HepG2 (cell line): ENCODE measurements at regions not wholly inside any gene's neighbourhood (a gene's known extent, or its start where the extent isn't known, plus 50 kb on each side); places are given as distances from the start of the nearest gene placed in this dataset.

Experiments
- ATAC-seq: fragments of 200-7000 bp; cut with Tn5 transposase; 3 replicates; pipeline ENCODE4 v1.9.1; 2020; ENCODE audit warnings: mild to moderate bottlenecking, moderate library complexity
- BruUV-seq: library from RNA; stranded (reverse); fragments of 400-500 nt; replicated peaks from 2 replicates; lab custom pipeline; 2021; lab: Mats Ljungman, UMichigan
- CTCF ChIA-PET: fragments of 300-600 bp; formaldehyde crosslinking; extraction: SDS; loops from one replicate; lab custom pipeline; 2021; ENCODE audit warnings: low total read pairs, inconsistent platforms, low intra/inter-chr PET ratio; lab: Yijun Ruan, JAX
- POLR2A ChIA-PET: fragments of 350-600 bp; sonication (Branson Sonifier 250); formaldehyde crosslinking; loops from one replicate; lab custom pipeline; 2020; ENCODE audit warnings: antibody characterized with exemption, inconsistent platforms; lab: Yijun Ruan, JAX
- DNase-seq: peaks from one replicate; pipeline ENCODE4 v3.0.0-alpha.2; 2015; ENCODE audit warnings: low spot score
- FAIRE-seq: peaks from 3 replicates; lab custom pipeline; 2011; peaks lifted over from hg19 to GRCh38; lab: Jason Lieb, UNC
- H2AFZ ChIP-seq: one replicate; pipeline ENCODE4 v1.6.1; 2011; ENCODE audit warnings: low read length, inconsistent platforms
- H3K27ac ChIP-seq: fragments of 300-600 bp; 3 replicates; pipeline ENCODE4 v1.8.0; 2011; ENCODE audit warnings: mixed run types, mild to moderate bottlenecking, mixed read lengths, low read length, inconsistent platforms; ENCODE audit not compliant: insufficient read depth; ENCODE audit errors: extremely low read length
- H3K27me3 ChIP-seq, 2 experiments: fragments of 200-600 bp in 1 of 2; 2 replicates in 1 of 2; 3 replicates in 1 of 2; pipeline versions ENCODE4 v1.6.0 to v1.8.0; 2011; ENCODE audit warnings: low read length in 2 of 2, mild to moderate bottlenecking in 2 of 2, moderate library complexity in 2 of 2, inconsistent platforms in 1 of 2; ENCODE audit not compliant: insufficient read depth in 2 of 2, control insufficient read depth in 1 of 2
- H3K36me3 ChIP-seq, 2 experiments: fragments of 200-600 bp in 1 of 2; replicated peaks in 1 of 2; 2 replicates in 1 of 2; 3 replicates in 1 of 2; pipeline versions ENCODE4 v1.5.1 to v1.8.0; 2011; ENCODE audit warnings: low read length in 2 of 2, inconsistent platforms in 1 of 2; ENCODE audit not compliant: insufficient read depth in 2 of 2, control insufficient read depth in 1 of 2
- H3K4me1 ChIP-seq: 2 replicates; pipeline ENCODE4 v1.5.1; 2012; ENCODE audit warnings: low read length, inconsistent platforms; ENCODE audit not compliant: insufficient read depth
- H3K4me2 ChIP-seq: 2 replicates; pipeline ENCODE4 v1.6.0; 2011; ENCODE audit warnings: low read depth, low read length, inconsistent platforms
- H3K4me3 ChIP-seq, 3 experiments: fragments of 200-600 bp in 1 of 3; sonication (generic), shearing (Covaris generic) in 1 of 3; replicated peaks in 1 of 3; 2 replicates each; pipeline ENCODE4 v1.5.1; 2011 to 2016; ENCODE audit warnings: low read length in 3 of 3, inconsistent platforms in 2 of 3, low read depth in 2 of 3, mild to moderate bottlenecking in 2 of 3, control low read depth in 1 of 3, mixed read lengths in 1 of 3; ENCODE audit not compliant: insufficient read depth in 1 of 3
- H3K79me2 ChIP-seq: one replicate; pipeline ENCODE4 v1.6.1; 2011; ENCODE audit warnings: low read length, inconsistent platforms; ENCODE audit not compliant: insufficient read depth
- H3K9ac ChIP-seq: 2 replicates; pipeline ENCODE4 v1.6.0; 2011; ENCODE audit warnings: mild to moderate bottlenecking, low read depth, low read length, inconsistent platforms; ENCODE audit not compliant: insufficient read depth
- H3K9me3 ChIP-seq: 2 replicates; pipeline ENCODE4 v1.5.1; 2012; ENCODE audit warnings: mild to moderate bottlenecking, low read length
- H4K20me1 ChIP-seq: 2 replicates; pipeline ENCODE4 v1.6.0; 2011; ENCODE audit warnings: inconsistent platforms, mild to moderate bottlenecking, low read length, moderate library complexity; ENCODE audit not compliant: insufficient read depth
- MED13 ChIP-seq: sonication (generic); formaldehyde crosslinking; IDR thresholded peaks from 2 replicates; pipeline ENCODE4 v1.5.0; 2020; ENCODE audit warnings: missing genetic modification reagents
- NCOA2 ChIP-seq: sonication (generic); formaldehyde crosslinking; IDR thresholded peaks from 2 replicates; pipeline ENCODE4 v1.8.0; 2022; ENCODE audit warnings: inconsistent platforms
- NCOR1 ChIP-seq: fragments of 200-600 bp; sonication (generic); IDR thresholded peaks from 2 replicates; pipeline ENCODE4 v1.7.0; 2017; ENCODE audit warnings: antibody characterized with exemption, low read length, borderline replicate concordance
- NFATC3 ChIP-seq: sonication (generic); formaldehyde crosslinking; IDR thresholded peaks from 2 replicates; pipeline ENCODE4 v1.5.1; 2020; ENCODE audit warnings: mild to moderate bottlenecking, missing genetic modification reagents
- NFE2L1 ChIP-seq: sonication (generic); formaldehyde crosslinking; IDR thresholded peaks from 2 replicates; pipeline ENCODE4 v1.4.0; 2020; ENCODE audit warnings: missing genetic modification reagents, mild to moderate bottlenecking, borderline replicate concordance
- NFKB2 ChIP-seq: sonication (generic); formaldehyde crosslinking; IDR thresholded peaks from 2 replicates; pipeline ENCODE4 v1.4.0; 2020; ENCODE audit warnings: missing genetic modification reagents, borderline replicate concordance
- NR3C1 ChIP-seq: sonication (generic); formaldehyde crosslinking; IDR thresholded peaks from 2 replicates; pipeline ENCODE4 v1.4.0; 2020; ENCODE audit warnings: missing genetic modification reagents
- THYN1 ChIP-seq: sonication (generic); formaldehyde crosslinking; IDR thresholded peaks from 2 replicates; pipeline ENCODE4 v1.8.1; 2023; ENCODE audit warnings: low read depth, mild to moderate bottlenecking, moderate library complexity, missing genetic modification reagents, borderline replicate concordance
- ZNF263 ChIP-seq: sonication (generic); formaldehyde crosslinking; IDR thresholded peaks from 2 replicates; pipeline ENCODE4 v1.4.0; 2020; ENCODE audit warnings: missing genetic modification reagents
- ZNF670 ChIP-seq: sonication (generic); formaldehyde crosslinking; IDR thresholded peaks from 2 replicates; pipeline ENCODE4 v1.8.0; 2022; ENCODE audit warnings: mild to moderate bottlenecking, missing genetic modification reagents, borderline replicate concordance
- ZNF75D ChIP-seq: sonication (generic); formaldehyde crosslinking; IDR thresholded peaks from 2 replicates; pipeline ENCODE4 v1.8.1; 2023; ENCODE audit warnings: missing genetic modification reagents, mild to moderate bottlenecking, borderline replicate concordance
- WGBS: methylation state at CpG from one replicate; pipeline ENCODE4 v1.1.6; 2017; ENCODE audit warnings: low lambda C conversion rate; 5-methylcytosine and 5-hydroxymethylcytosine counted together
- in situ Hi-C: cut with HindIII; loops from 2 replicates; pipeline ENCODE4 v1.10.0; 2017; ENCODE audit warnings: low pct_unique_long_range_greater_than_20kb; ENCODE audit not compliant: extremely low pct_ligation_motif_present
- intact Hi-C: fragments of 100-400 bp; cut with micrococcal nuclease; formaldehyde crosslinking; loops from one replicate; pipeline ENCODE4 v1.10.0; 2022; ENCODE audit not compliant: unreplicated experiment
- TF ChIP-seq, protein P1 (sequence below): sonication (generic); formaldehyde crosslinking; IDR thresholded peaks from 2 replicates; pipeline ENCODE4 v1.4.0; 2020; ENCODE audit warnings: mild to moderate bottlenecking, missing genetic modification reagents
- TF ChIP-seq, protein P2 (sequence below): sonication (generic); formaldehyde crosslinking; IDR thresholded peaks from 2 replicates; pipeline ENCODE4 v1.5.0; 2020; ENCODE audit warnings: missing genetic modification reagents, mild to moderate bottlenecking, borderline replicate concordance
- TF ChIP-seq, protein P3 (sequence below): sonication (generic); formaldehyde crosslinking; IDR thresholded peaks from 2 replicates; pipeline ENCODE4 v1.8.1; 2022; ENCODE audit warnings: low read depth, mild to moderate bottlenecking, missing genetic modification reagents

DNA sequence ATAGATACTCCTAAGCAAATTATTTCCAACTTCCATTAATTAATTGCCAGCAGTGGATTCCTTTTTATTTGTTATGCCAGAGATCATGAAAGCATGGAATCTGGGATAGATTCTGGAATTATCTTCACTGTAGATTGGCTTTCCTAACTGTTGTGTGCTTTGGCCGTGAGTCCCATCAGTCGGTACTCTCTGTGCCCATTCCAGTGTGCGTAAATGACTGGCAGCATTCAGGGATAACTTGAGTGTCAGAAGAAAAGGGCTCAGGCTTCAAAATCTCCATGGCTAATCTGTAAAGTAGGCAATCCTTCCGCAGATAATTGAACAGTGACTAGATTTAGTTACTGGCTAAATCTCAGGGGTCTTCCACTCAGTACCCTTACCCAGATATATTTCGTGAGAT is 76.8 kb upstream of the TMEM164 start:
- Histone ChIP-seq H3K4me1 (no peaks in the 10 kb centered on the region), H2AFZ (no peak overlapping the region), H3K9me3 (no peaks in the 10 kb centered on the region), H3K9ac (no peak overlapping the region), H3K36me3 (no peaks in the 10 kb centered on the region), H3K4me3 (no peak overlapping the region), H3K4me2 (no peak overlapping the region), H3K79me2 (no peaks in the 10 kb centered on the region), H3K27me3 (no peaks in the 10 kb centered on the region), H3K27ac (no peak overlapping the region), H4K20me1 (no peaks in the 10 kb centered on the region)
- POLR2A ChIA-PET: no interaction called here
- intact Hi-C loops (no loop called here), in situ Hi-C loops (loop anchor here (10.0 kb wide), 1 partner anchor 199 kb away; no protein-coding TSS in a partner anchor)
- CTCF ChIA-PET: no interaction called here
- FAIRE-seq: no peak
- 35% methylated on average over 5 of the region's 5 CpGs for WGBS
- DNase-seq: no peak
- BruUV-seq: no TSS peak
- ATAC-seq: no peak
- TF ChIP-seq, protein P1, sequence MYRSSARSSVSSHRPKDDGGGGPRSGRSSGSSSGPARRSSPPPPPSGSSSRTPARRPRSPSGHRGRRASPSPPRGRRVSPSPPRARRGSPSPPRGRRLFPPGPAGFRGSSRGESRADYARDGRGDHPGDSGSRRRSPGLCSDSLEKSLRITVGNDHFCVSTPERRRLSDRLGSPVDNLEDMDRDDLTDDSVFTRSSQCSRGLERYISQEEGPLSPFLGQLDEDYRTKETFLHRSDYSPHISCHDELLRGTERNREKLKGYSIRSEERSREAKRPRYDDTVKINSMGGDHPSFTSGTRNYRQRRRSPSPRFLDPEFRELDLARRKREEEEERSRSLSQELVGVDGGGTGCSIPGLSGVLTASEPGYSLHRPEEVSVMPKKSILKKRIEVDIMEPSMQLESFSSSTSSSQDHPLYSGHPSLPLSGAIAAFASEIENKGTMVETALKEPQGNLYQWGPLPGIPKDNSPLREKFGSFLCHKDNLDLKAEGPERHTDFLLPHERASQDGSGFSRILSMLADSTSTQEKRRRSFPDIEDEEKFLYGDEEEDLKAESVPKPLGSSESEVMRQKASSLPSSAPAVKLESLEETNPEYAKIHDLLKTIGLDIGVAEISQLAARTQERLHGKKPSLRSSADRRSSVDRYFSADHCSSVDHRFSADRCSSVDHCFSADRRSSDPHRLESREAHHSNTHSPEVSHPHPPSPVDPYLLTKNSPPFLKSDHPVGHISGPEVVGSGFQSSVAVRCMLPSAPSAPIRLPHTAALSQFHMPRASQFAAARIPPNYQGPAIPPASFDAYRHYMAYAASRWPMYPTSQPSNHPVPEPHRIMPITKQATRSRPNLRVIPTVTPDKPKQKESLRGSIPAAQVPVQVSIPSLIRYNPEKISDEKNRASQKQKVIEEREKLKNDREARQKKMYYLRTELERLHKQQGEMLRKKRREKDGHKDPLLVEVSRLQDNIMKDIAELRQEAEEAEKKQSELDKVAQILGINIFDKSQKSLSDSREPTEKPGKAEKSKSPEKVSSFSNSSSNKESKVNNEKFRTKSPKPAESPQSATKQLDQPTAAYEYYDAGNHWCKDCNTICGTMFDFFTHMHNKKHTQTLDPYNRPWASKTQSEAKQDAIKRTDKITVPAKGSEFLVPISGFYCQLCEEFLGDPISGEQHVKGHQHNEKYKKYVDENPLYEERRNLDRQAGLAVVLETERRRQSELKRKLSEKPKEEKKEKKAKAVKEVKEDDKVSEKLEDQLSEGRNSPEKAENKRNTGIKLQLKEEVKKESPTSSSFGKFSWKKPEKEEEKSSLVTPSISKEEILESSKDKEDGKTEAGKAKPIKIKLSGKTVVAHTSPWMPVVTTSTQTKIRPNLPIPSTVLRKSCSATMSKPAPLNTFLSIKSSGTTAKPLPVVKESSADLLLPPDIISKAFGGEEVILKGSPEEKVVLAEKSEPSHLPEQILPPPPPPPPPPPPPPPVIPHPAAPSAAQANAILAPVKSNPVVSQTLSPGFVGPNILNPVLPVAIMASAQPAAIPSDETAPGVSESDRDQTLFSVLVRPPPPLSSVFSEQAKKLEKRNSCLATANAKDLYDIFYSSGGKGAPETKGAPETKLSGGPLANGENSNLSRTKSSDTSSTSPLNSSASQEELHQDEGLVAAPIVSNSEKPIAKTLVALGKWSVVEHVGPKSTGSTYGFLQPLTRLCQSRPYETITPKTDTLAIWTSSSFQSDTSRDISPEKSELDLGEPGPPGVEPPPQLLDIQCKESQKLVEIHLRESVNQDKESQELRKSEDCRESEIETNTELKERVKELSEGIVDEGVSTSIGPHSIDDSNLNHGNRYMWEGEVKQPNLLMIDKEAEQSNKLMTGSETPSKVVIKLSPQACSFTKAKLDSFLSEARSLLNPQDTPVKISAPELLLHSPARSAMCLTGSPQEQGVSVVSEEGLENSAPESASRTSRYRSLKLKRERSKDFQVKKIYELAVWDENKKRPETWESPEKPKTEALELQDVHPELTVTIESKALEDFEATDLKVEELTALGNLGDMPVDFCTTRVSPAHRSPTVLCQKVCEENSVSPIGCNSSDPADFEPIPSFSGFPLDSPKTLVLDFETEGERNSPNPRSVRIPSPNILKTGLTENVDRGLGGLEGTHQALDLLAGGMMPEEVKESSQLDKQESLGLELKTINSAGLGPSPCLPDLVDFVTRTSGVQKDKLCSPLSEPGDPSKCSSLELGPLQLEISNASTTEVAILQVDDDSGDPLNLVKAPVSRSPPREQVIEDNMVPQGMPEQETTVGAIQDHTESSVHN (CRISPR knock-in tag): no peak
- TF ChIP-seq NFE2L1 (CRISPR knock-in tag): no peak
- no peak for TF ChIP-seq THYN1 (CRISPR knock-in tag)
- no peak for TF ChIP-seq NCOA2
- no peak for TF ChIP-seq MED13 (CRISPR knock-in tag)
- TF ChIP-seq NCOR1: no peak
- no peak for TF ChIP-seq ZNF670 (CRISPR knock-in tag)
- no peak for TF ChIP-seq ZNF75D (CRISPR knock-in tag)
- TF ChIP-seq, protein P2, sequence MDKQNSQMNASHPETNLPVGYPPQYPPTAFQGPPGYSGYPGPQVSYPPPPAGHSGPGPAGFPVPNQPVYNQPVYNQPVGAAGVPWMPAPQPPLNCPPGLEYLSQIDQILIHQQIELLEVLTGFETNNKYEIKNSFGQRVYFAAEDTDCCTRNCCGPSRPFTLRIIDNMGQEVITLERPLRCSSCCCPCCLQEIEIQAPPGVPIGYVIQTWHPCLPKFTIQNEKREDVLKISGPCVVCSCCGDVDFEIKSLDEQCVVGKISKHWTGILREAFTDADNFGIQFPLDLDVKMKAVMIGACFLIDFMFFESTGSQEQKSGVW (CRISPR knock-in tag): no peak
- TF ChIP-seq, protein P3, sequence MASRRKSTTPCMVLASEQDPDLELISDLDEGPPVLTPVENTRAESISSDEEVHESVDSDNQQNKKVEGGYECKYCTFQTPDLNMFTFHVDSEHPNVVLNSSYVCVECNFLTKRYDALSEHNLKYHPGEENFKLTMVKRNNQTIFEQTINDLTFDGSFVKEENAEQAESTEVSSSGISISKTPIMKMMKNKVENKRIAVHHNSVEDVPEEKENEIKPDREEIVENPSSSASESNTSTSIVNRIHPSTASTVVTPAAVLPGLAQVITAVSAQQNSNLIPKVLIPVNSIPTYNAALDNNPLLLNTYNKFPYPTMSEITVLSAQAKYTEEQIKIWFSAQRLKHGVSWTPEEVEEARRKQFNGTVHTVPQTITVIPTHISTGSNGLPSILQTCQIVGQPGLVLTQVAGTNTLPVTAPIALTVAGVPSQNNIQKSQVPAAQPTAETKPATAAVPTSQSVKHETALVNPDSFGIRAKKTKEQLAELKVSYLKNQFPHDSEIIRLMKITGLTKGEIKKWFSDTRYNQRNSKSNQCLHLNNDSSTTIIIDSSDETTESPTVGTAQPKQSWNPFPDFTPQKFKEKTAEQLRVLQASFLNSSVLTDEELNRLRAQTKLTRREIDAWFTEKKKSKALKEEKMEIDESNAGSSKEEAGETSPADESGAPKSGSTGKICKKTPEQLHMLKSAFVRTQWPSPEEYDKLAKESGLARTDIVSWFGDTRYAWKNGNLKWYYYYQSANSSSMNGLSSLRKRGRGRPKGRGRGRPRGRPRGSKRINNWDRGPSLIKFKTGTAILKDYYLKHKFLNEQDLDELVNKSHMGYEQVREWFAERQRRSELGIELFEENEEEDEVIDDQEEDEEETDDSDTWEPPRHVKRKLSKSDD (CRISPR knock-in tag): no peak
- TF ChIP-seq NR3C1: no peak
- no peak for TF ChIP-seq NFATC3
- no peak for TF ChIP-seq ZNF263 (CRISPR knock-in tag)
- no peak for TF ChIP-seq NFKB2 (CRISPR knock-in tag)
